Astrocyte (in vitro differentiated cells and primary cell): ENCODE measurements at regions not wholly inside any gene's neighbourhood (a gene's known extent, or its start where the extent isn't known, plus 50 kb on each side); places are given as distances from the start of the nearest gene placed in this dataset.

Experiments
- DNase-seq: peaks from one replicate; pipeline ENCODE4 v3.0.0-alpha.2; 2010; ENCODE audit warnings: low read depth
- FAIRE-seq: peaks from 2 replicates; lab custom pipeline; 2011; peaks lifted over from hg19 to GRCh38; lab: Jason Lieb, UNC
- H2AFZ ChIP-seq: 2 replicates; pipeline ENCODE4 v1.6.0; 2012; ENCODE audit warnings: low read depth, low read length, inconsistent platforms
- H3K27ac ChIP-seq: 2 replicates; pipeline ENCODE4 v1.5.1; 2011; ENCODE audit warnings: low read depth, low read length, inconsistent platforms
- H3K27me3 ChIP-seq: 2 replicates; pipeline ENCODE4 v1.6.0; 2011; ENCODE audit warnings: low read length, inconsistent platforms; ENCODE audit not compliant: insufficient read depth
- H3K36me3 ChIP-seq: 2 replicates; pipeline ENCODE4 v1.5.1; 2011; ENCODE audit warnings: low read length, inconsistent platforms; ENCODE audit not compliant: insufficient read depth
- H3K4me1 ChIP-seq: 2 replicates; pipeline ENCODE4 v1.5.1; 2011; ENCODE audit warnings: low read length, inconsistent platforms; ENCODE audit not compliant: insufficient read depth
- H3K4me2 ChIP-seq: 2 replicates; pipeline ENCODE4 v1.6.0; 2012; ENCODE audit warnings: low read length, inconsistent platforms
- H3K4me3 ChIP-seq: 2 replicates; pipeline ENCODE4 v1.5.1; 2011; ENCODE audit warnings: low read depth, mild to moderate bottlenecking, low read length, inconsistent platforms; ENCODE audit not compliant: insufficient read depth
- H3K79me2 ChIP-seq: 2 replicates; pipeline ENCODE4 v1.6.0; 2012; ENCODE audit warnings: mild to moderate bottlenecking, low read length, inconsistent platforms; ENCODE audit not compliant: insufficient read depth
- H3K9ac ChIP-seq: 2 replicates; pipeline ENCODE4 v1.6.0; 2012; ENCODE audit warnings: mild to moderate bottlenecking, low read length, inconsistent platforms
- H3K9me3 ChIP-seq: 2 replicates; pipeline ENCODE4 v1.5.1; 2012; ENCODE audit warnings: low read depth, mild to moderate bottlenecking, low read length, inconsistent platforms; ENCODE audit not compliant: insufficient read depth
- H4K20me1 ChIP-seq: 2 replicates; pipeline ENCODE4 v1.6.0; 2012; ENCODE audit warnings: low read length, inconsistent platforms; ENCODE audit not compliant: insufficient read depth
- H3K27ac Mint-ChIP-seq: one replicate; pipeline ENCODE4 v1.8.0; 2021; ENCODE audit warnings: mild to moderate bottlenecking, mixed read lengths; ENCODE audit not compliant: unreplicated experiment
- H3K27me3 Mint-ChIP-seq: one replicate; pipeline ENCODE4 v1.8.0; 2021; ENCODE audit warnings: low read depth, mixed read lengths; ENCODE audit not compliant: unreplicated experiment
- H3K36me3 Mint-ChIP-seq: one replicate; pipeline ENCODE4 v1.8.0; 2021; ENCODE audit warnings: low read depth, mixed read lengths; ENCODE audit not compliant: unreplicated experiment
- H3K4me1 Mint-ChIP-seq: one replicate; pipeline ENCODE4 v1.8.0; 2021; ENCODE audit warnings: low read depth, mixed read lengths; ENCODE audit not compliant: unreplicated experiment
- H3K4me3 Mint-ChIP-seq: one replicate; pipeline ENCODE4 v1.8.0; 2021; ENCODE audit warnings: mild to moderate bottlenecking, moderate library complexity, mixed read lengths; ENCODE audit not compliant: unreplicated experiment
- H3K9me3 Mint-ChIP-seq: one replicate; pipeline ENCODE4 v1.8.0; 2021; ENCODE audit warnings: mild to moderate bottlenecking, mixed read lengths; ENCODE audit not compliant: unreplicated experiment
- CTCF ChIP-seq: IDR thresholded peaks from 2 replicates; pipeline ENCODE4 v1.5.1; 2011; ENCODE audit warnings: low read depth, mild to moderate bottlenecking, inconsistent platforms, low read length, moderate library complexity; ENCODE audit not compliant: insufficient read depth
- EZH2 ChIP-seq: IDR thresholded peaks from 2 replicates; pipeline ENCODE4 v1.6.1; 2012; ENCODE audit warnings: mild to moderate bottlenecking, low read length, inconsistent platforms; ENCODE audit not compliant: insufficient read depth

GRCh38 chr22:34281738-34282137 is 361.5 kb upstream of the LARGE1 start:
- H3K9me3 Mint-ChIP-seq: peaks cover 3% of the 10 kb centered on the region
- Histone ChIP-seq H3K36me3 (no peaks in the 10 kb centered on the region), H3K9me3 (peaks cover 2% of the 10 kb centered on the region), H3K27ac (no peak overlapping the region), H2AFZ (no peak overlapping the region), H3K4me1 (no peaks in the 10 kb centered on the region), H3K9ac (no peak overlapping the region), H3K4me2 (no peak overlapping the region), H4K20me1 (no peaks in the 10 kb centered on the region), H3K27me3 (no peaks in the 10 kb centered on the region), H3K4me3 (no peak overlapping the region), H3K79me2 (no peaks in the 10 kb centered on the region)
- no peak for TF ChIP-seq EZH2
- TF ChIP-seq CTCF: no peak
- FAIRE-seq (no peak), DNase-seq (no peak)
- H3K4me3 Mint-ChIP-seq: no peak overlapping the region
- no peak overlapping the region for H3K27ac Mint-ChIP-seq
- no peaks in the 10 kb centered on the region for H3K36me3 Mint-ChIP-seq
- peaks cover 9% of the 10 kb centered on the region for H3K27me3 Mint-ChIP-seq
- H3K4me1 Mint-ChIP-seq: no peaks in the 10 kb centered on the region

- Mint-ChIP-seq H3K4me1 (no peaks in the 10 kb centered on the region), H3K9me3 (peaks cover 3% of the 10 kb centered on the region), H3K36me3 (no peaks in the 10 kb centered on the region), H3K4me3 (no peak overlapping the region), H3K27ac (no peak overlapping the region), H3K27me3 (peaks cover 7% of the 10 kb centered on the region)
- no peaks in the 10 kb centered on the region for H4K20me1 ChIP-seq
- H3K4me3 ChIP-seq: no peak overlapping the region
- DNase-seq (no peak), FAIRE-seq (no peak)
- no peaks in the 10 kb centered on the region for H3K79me2 ChIP-seq
- TF ChIP-seq CTCF: no peak
- TF ChIP-seq EZH2: no peak
- H3K27ac ChIP-seq: no peak overlapping the region
- H3K9ac ChIP-seq: no peak overlapping the region
- no peaks in the 10 kb centered on the region for H3K36me3 ChIP-seq
- H3K27me3 ChIP-seq: no peaks in the 10 kb centered on the region
- no peaks in the 10 kb centered on the region for H3K4me1 ChIP-seq
- H2AFZ ChIP-seq: no peak overlapping the region
- H3K9me3 ChIP-seq: peaks cover 7% of the 10 kb centered on the region
- no peak overlapping the region for H3K4me2 ChIP-seq
Observed at GRCh38 chr22:34283844-34284243, 363.6 kb upstream of the LARGE1 start.

- no peak overlapping the region for H3K4me2 ChIP-seq
- H2AFZ ChIP-seq: no peak overlapping the region
- Mint-ChIP-seq H3K36me3 (no peaks in the 10 kb centered on the region), H3K4me1 (no peaks in the 10 kb centered on the region), H3K27ac (no peak overlapping the region), H3K27me3 (peaks cover 3% of the 10 kb centered on the region), H3K4me3 (no peak overlapping the region), H3K9me3 (no peaks in the 10 kb centered on the region)
- H3K27ac ChIP-seq: no peak overlapping the region
- DNase-seq (no peak), FAIRE-seq (no peak)
- H3K4me1 ChIP-seq: no peaks in the 10 kb centered on the region
- TF ChIP-seq CTCF (no peak), EZH2 (no peak)
- H3K9ac ChIP-seq: no peak overlapping the region
- H3K36me3 ChIP-seq: no peaks in the 10 kb centered on the region
- H3K79me2 ChIP-seq: no peaks in the 10 kb centered on the region
- H4K20me1 ChIP-seq: no peaks in the 10 kb centered on the region
- H3K4me3 ChIP-seq: no peak overlapping the region
- peaks cover 7% of the 10 kb centered on the region for H3K9me3 ChIP-seq
- H3K27me3 ChIP-seq: no peaks in the 10 kb centered on the region
Observed at GRCh38 chr22:34293324-34293723, 373.0 kb upstream of the LARGE1 start.
